K562 (cell line): ENCODE measurements at regions not wholly inside any gene's neighbourhood (a gene's known extent, or its start where the extent isn't known, plus 50 kb on each side); places are given as distances from the start of the nearest gene placed in this dataset.

ENCODE experiments used
- ATAC-seq: fragments of 200-7000 bp; cut with Tn5 transposase; 3 replicates; pipeline ENCODE4 v1.9.1; 2020; ENCODE audit warnings: moderate library complexity
- BruUV-seq: library from RNA; stranded (reverse); fragments of 400-500 nt; replicated peaks from 2 replicates; lab custom pipeline; 2021; lab: Mats Ljungman, UMichigan
- CTCF ChIA-PET: fragments of 300-600 bp; formaldehyde crosslinking; extraction: SDS; loops from one replicate; lab custom pipeline; 2021; ENCODE audit warnings: low intra/inter-chr PET ratio; lab: Yijun Ruan, JAX
- POLR2A ChIA-PET: fragments of 300-600, 350-650 bp; sonication (Branson Sonifier 250); formaldehyde crosslinking; extraction: SDS; loops from one replicate; lab custom pipeline; 2021; ENCODE audit warnings: antibody characterized with exemption, inconsistent platforms; lab: Yijun Ruan, JAX
- DNase-seq, 4 experiments: peaks; one replicate each; pipeline versions ENCODE4 v3.0.0 to v3.0.0-alpha.2; 2011 to 2018; ENCODE audit warnings: low spot score in 3 of 4, mixed read lengths in 3 of 4; ENCODE audit errors: extremely low read depth in 1 of 4
- FAIRE-seq: peaks from 2 replicates; lab custom pipeline; 2011; peaks lifted over from hg19 to GRCh38; lab: Jason Lieb, UNC
- H2AFZ ChIP-seq: 2 replicates; pipeline ENCODE4 v1.6.0; 2011; ENCODE audit warnings: low read depth, low read length, control low read depth, inconsistent platforms
- H3K27ac ChIP-seq: fragments of 200-600 bp; 3 replicates; pipeline ENCODE4 v1.8.0; 2011; ENCODE audit warnings: low read depth, mild to moderate bottlenecking, control low read depth, inconsistent platforms, low read length, moderate library complexity, mixed read lengths; ENCODE audit errors: extremely low read depth
- H3K27me3 ChIP-seq, 2 experiments: fragments of 300-600 bp in 1 of 2; 2 replicates in 1 of 2; 3 replicates in 1 of 2; pipeline versions ENCODE4 v1.6.0 to v1.8.0; 2011; ENCODE audit warnings: inconsistent platforms in 2 of 2, low read length in 2 of 2, mild to moderate bottlenecking in 1 of 2, mixed read lengths in 1 of 2, moderate library complexity in 1 of 2; ENCODE audit not compliant: control insufficient read depth in 2 of 2, insufficient read depth in 2 of 2
- H3K36me3 ChIP-seq: fragments of 300-600 bp; 3 replicates; pipeline ENCODE4 v1.8.0; 2011; ENCODE audit warnings: mild to moderate bottlenecking, low read length, inconsistent platforms; ENCODE audit not compliant: control insufficient read depth, insufficient read depth
- H3K4me1 ChIP-seq, 2 experiments: fragments of 200-600 bp in 1 of 2; replicated peaks in 1 of 2; 2 replicates in 1 of 2; 3 replicates in 1 of 2; pipeline versions ENCODE4 v1.5.1 to v1.8.0; 2011; ENCODE audit warnings: inconsistent platforms in 2 of 2, low read length in 2 of 2, mild to moderate bottlenecking in 1 of 2, mixed read lengths in 1 of 2, moderate library complexity in 1 of 2; ENCODE audit not compliant: control insufficient read depth in 2 of 2, insufficient read depth in 2 of 2
- H3K4me2 ChIP-seq: 2 replicates; pipeline ENCODE4 v1.6.1; 2011; ENCODE audit warnings: low read length, control low read depth, inconsistent platforms, mixed read lengths; ENCODE audit not compliant: insufficient read depth
- H3K4me3 ChIP-seq: fragments of 200-600 bp; sonication (generic), shearing (Covaris generic); 2 replicates; pipeline ENCODE4 v1.5.1; 2016; ENCODE audit warnings: control low read depth, inconsistent platforms
- H3K79me2 ChIP-seq: fragments of 200-600 bp; 3 replicates; pipeline ENCODE4 v1.8.0; 2011; ENCODE audit warnings: low read length, inconsistent platforms; ENCODE audit not compliant: control insufficient read depth, insufficient read depth
- H3K9ac ChIP-seq, 2 experiments: 2 replicates each; pipeline versions ENCODE4 v1.6.0 to v1.6.1; 2011; ENCODE audit warnings: low read depth in 2 of 2, low read length in 2 of 2, control low read depth in 1 of 2, inconsistent platforms in 1 of 2, mild to moderate bottlenecking in 1 of 2, mixed read lengths in 1 of 2; ENCODE audit not compliant: insufficient read depth in 1 of 2
- H3K9me1 ChIP-seq: one replicate; pipeline ENCODE4 v1.6.0; 2011; ENCODE audit warnings: inconsistent platforms, mild to moderate bottlenecking, low read length, moderate library complexity; ENCODE audit not compliant: control insufficient read depth, insufficient read depth
- H3K9me3 ChIP-seq: replicated peaks from 2 replicates; pipeline ENCODE4 v1.5.1; 2011; ENCODE audit warnings: low read depth, low read length, inconsistent platforms; ENCODE audit not compliant: control insufficient read depth, insufficient read depth
- H4K20me1 ChIP-seq: replicated peaks from 2 replicates; pipeline ENCODE4 v1.6.1; 2011; ENCODE audit warnings: low read length, inconsistent platforms, mixed read lengths; ENCODE audit not compliant: control insufficient read depth, insufficient read depth
- BMI1 ChIP-seq: fragments of 150-350 bp; IDR thresholded peaks from 2 replicates; pipeline ENCODE4 v1.6.1; 2014; ENCODE audit warnings: low read length
- CREB3 ChIP-seq: fragments of 450-650 bp; conservative IDR thresholded peaks from 2 replicates; pipeline ENCODE4 v1.6.1; 2016; ENCODE audit warnings: missing genetic modification characterization, low read depth, mild to moderate bottlenecking, missing compliant biosample characterization, moderate library complexity
- CREM ChIP-seq: IDR thresholded peaks from 2 replicates; pipeline ENCODE4 v1.6.1; 2014; ENCODE audit warnings: antibody characterized with exemption, low read depth
- ILF3 ChIP-seq: fragments of 450-650 bp; IDR thresholded peaks from 2 replicates; pipeline ENCODE4 v1.6.1; 2018; ENCODE audit warnings: antibody characterized with exemption, mild to moderate bottlenecking, moderate library complexity, borderline replicate concordance
- LCOR ChIP-seq: sonication (generic); formaldehyde crosslinking; IDR thresholded peaks from 2 replicates; pipeline ENCODE4 v1.8.0; 2022; ENCODE audit warnings: mild to moderate bottlenecking, missing genetic modification reagents
- LEF1 ChIP-seq: fragments of 450-650 bp; IDR thresholded peaks from 2 replicates; pipeline ENCODE4 v1.6.1; 2016; ENCODE audit warnings: mild to moderate bottlenecking
- MAFK ChIP-seq: IDR thresholded peaks from 2 replicates; pipeline ENCODE4 v1.6.1; 2011; ENCODE audit warnings: low read length, improper control_type of control experiment
- MECOM ChIP-seq: fragments of 250-450 bp; sonication (Bioruptor Pico); IDR thresholded peaks from 2 replicates; pipeline ENCODE4 v1.8.0; 2022; ENCODE audit warnings: inconsistent platforms
- MIER1 ChIP-seq: fragments of 450-650 bp; IDR thresholded peaks from 2 replicates; pipeline ENCODE4 v1.6.1; 2016; ENCODE audit warnings: antibody characterized with exemption, mild to moderate bottlenecking, low read depth
- NBN ChIP-seq: fragments of 450-650 bp; IDR thresholded peaks from 2 replicates; pipeline ENCODE4 v1.6.1; 2016; ENCODE audit warnings: low read depth, mild to moderate bottlenecking
- POU5F1 ChIP-seq: fragments of 150-350 bp; IDR thresholded peaks from 2 replicates; pipeline ENCODE4 v1.6.1; 2014; ENCODE audit warnings: borderline replicate concordance, low read length, low read depth, mild to moderate bottlenecking; ENCODE audit not compliant: partially characterized antibody
- RCOR1 ChIP-seq, 2 experiments: IDR thresholded peaks; 2 replicates each; pipeline ENCODE4 v1.6.1; 2012; ENCODE audit warnings: low read depth in 2 of 2, low read length in 2 of 2, borderline replicate concordance in 1 of 2, improper control_type of control experiment in 1 of 2
- SIN3A ChIP-seq, 2 experiments: fragments of 150-350 bp in 1 of 2; IDR thresholded peaks; 2 replicates each; pipeline ENCODE4 v1.6.1; 2011 to 2016; ENCODE audit warnings: borderline replicate concordance in 2 of 2, low read depth in 2 of 2, low read length in 2 of 2, mild to moderate bottlenecking in 2 of 2, moderate library complexity in 2 of 2; ENCODE audit not compliant: control insufficient read depth in 1 of 2
- SIX5 ChIP-seq, 2 experiments: IDR thresholded peaks; 2 replicates each; pipeline ENCODE4 v1.6.1; 2011; ENCODE audit warnings: low read length in 2 of 2, borderline replicate concordance in 1 of 2, low read depth in 1 of 2, mild to moderate bottlenecking in 1 of 2, moderate library complexity in 1 of 2; ENCODE audit not compliant: insufficient read depth in 1 of 2
- TCF15 ChIP-seq: fragments of 250-450 bp; sonication (Bioruptor Pico); IDR thresholded peaks from 2 replicates; pipeline ENCODE4 v1.8.0; 2022; ENCODE audit warnings: moderate library complexity, mild to moderate bottlenecking, inconsistent platforms
- ZKSCAN1 ChIP-seq: fragments of 150-350 bp; IDR thresholded peaks from 2 replicates; pipeline ENCODE4 v1.6.1; 2016; ENCODE audit warnings: low read depth, low read length
- WGBS: fragments of 100-300 bp; shearing (Covaris generic); methylation state at CpG from one replicate; pipeline ENCODE4 v1.1.6; 2016; ENCODE audit warnings: low coverage, mixed read lengths; ENCODE audit not compliant: insufficient coverage; ENCODE audit errors: missing lambda C conversion rate; 5-methylcytosine and 5-hydroxymethylcytosine counted together
- in situ Hi-C: fragments of 300-500 bp; cut with MboI; formaldehyde crosslinking; loops from 4 replicates; pipeline ENCODE4 v1.15.0; 2018; ENCODE audit warnings: inconsistent platforms, mixed read lengths
- intact Hi-C: fragments of 100-400 bp; cut with micrococcal nuclease; formaldehyde crosslinking; loops from 2 replicates; pipeline ENCODE4 v1.14.2; 2022

GRCh38 chr14:56422221-56422620, 157.4 kb upstream of the TMEM260 start:
- no peak overlapping the region for H3K9ac ChIP-seq
- POLR2A ChIA-PET = interaction anchor here (0.6 kb wide), 1 partner anchor 1660 kb away, joined by 3 read pairs; no protein-coding TSS in a partner anchor
- DNase-seq (no peak), FAIRE-seq (no peak), ATAC-seq (no peak)
- no peaks in the 10 kb centered on the region for H3K36me3 ChIP-seq
- no TSS peak for BruUV-seq
- WGBS = 0% methylated on average over 2 of the region's 2 CpGs
- H3K79me2 ChIP-seq = no peaks in the 10 kb centered on the region
- no peaks in the 10 kb centered on the region; a peak in 1 of 5 replicates for H3K27me3 ChIP-seq
- intact Hi-C loops = loop anchor here (5.0 kb wide), 1 partner anchor 555 kb away; no protein-coding TSS in a partner anchor
- no peak overlapping the region for H2AFZ ChIP-seq
- no peaks in the 10 kb centered on the region for H3K9me3 ChIP-seq
- no peaks in the 10 kb centered on the region for H3K9me1 ChIP-seq
- no peak for TF ChIP-seq MECOM (CRISPR knock-in tag)
- no peak for TF ChIP-seq ZKSCAN1
- no peak for TF ChIP-seq ILF3
- no peak for TF ChIP-seq LCOR (CRISPR knock-in tag)
- no peak for TF ChIP-seq SIN3A (IDR thresholded peaks at IDR 0.05; ENCODE audit: borderline replicate concordance in 2 of 2, control insufficient read depth in 1 of 2, low read depth in 2 of 2, low read length in 2 of 2)
- TF ChIP-seq MAFK = no peak
- no peak for TF ChIP-seq LEF1
- TF ChIP-seq MIER1 = no peak
- TF ChIP-seq RCOR1 (IDR thresholded peaks at IDR 0.05; ENCODE audit: borderline replicate concordance in 1 of 2, low read depth in 2 of 2, low read length in 2 of 2) = no peak
- TF ChIP-seq BMI1 = no peak
- TF ChIP-seq NBN = no peak
- no peak for TF ChIP-seq TCF15 (CRISPR knock-in tag)
- no peak for TF ChIP-seq CREB3
- no peak for TF ChIP-seq SIX5 (IDR thresholded peaks at IDR 0.05; ENCODE audit: borderline replicate concordance in 1 of 2, insufficient read depth in 1 of 2, low read depth in 1 of 2, low read length in 2 of 2)
- no peak for TF ChIP-seq CREM
- TF ChIP-seq POU5F1 = no peak
- TF ChIP-seq, all 486 proteins: peak for 0
- H3K4me2 ChIP-seq = no peak overlapping the region
- H3K4me1 ChIP-seq = no peaks in the 10 kb centered on the region
- CTCF ChIA-PET = interaction anchor here (0.7 kb wide), 1 partner anchor 984 kb away, joined by 3 read pairs; no protein-coding TSS in a partner anchor
- in situ Hi-C loops = no loop called here
- H4K20me1 ChIP-seq = no peaks in the 10 kb centered on the region
- H3K27ac ChIP-seq = no peak overlapping the region
- H3K4me3 ChIP-seq = no peak overlapping the region
